H9 (cell line): ENCODE measurements at regions not wholly inside any gene's neighbourhood (a gene's known extent, or its start where the extent isn't known, plus 50 kb on each side); places are given as distances from the start of the nearest gene placed in this dataset.

ENCODE experiments used
- DNase-seq: peaks from one replicate; pipeline ENCODE4 v3.0.0-alpha.2; 2017
- H2AFZ ChIP-seq: one replicate; pipeline ENCODE4 v1.6.1; 2013; ENCODE audit warnings: mild to moderate bottlenecking, low read length, control low read depth, moderate library complexity
- H2AK5ac ChIP-seq: 2 replicates; pipeline ENCODE4 v1.6.1; 2013; ENCODE audit warnings: low read length, control low read depth, mixed read lengths; ENCODE audit not compliant: insufficient read length
- H2BK120ac ChIP-seq: one replicate; pipeline ENCODE4 v1.6.1; 2013; ENCODE audit warnings: low read depth, mild to moderate bottlenecking, low read length, control low read depth, inconsistent platforms; ENCODE audit not compliant: poor library complexity, severe bottlenecking
- H2BK12ac ChIP-seq: 2 replicates; pipeline ENCODE4 v1.6.1; 2013; ENCODE audit warnings: low read length, control low read depth, mixed read lengths, low read depth; ENCODE audit not compliant: insufficient read length
- H2BK15ac ChIP-seq: 2 replicates; pipeline ENCODE4 v1.6.1; 2013; ENCODE audit warnings: low read depth, low read length, control low read depth
- H2BK20ac ChIP-seq: one replicate; pipeline ENCODE4 v1.6.1; 2013; ENCODE audit warnings: low read depth, mild to moderate bottlenecking, low read length, control low read depth, inconsistent platforms; ENCODE audit not compliant: poor library complexity, severe bottlenecking
- H2BK5ac ChIP-seq: 2 replicates; pipeline ENCODE4 v1.6.1; 2013; ENCODE audit warnings: low read length, control low read depth, mixed read lengths; ENCODE audit not compliant: insufficient read length
- H3K14ac ChIP-seq: 2 replicates; pipeline ENCODE4 v1.6.1; 2013; ENCODE audit warnings: low read length, control low read depth; ENCODE audit not compliant: insufficient read depth
- H3K18ac ChIP-seq: 2 replicates; pipeline ENCODE4 v1.6.1; 2013; ENCODE audit warnings: low read depth, mild to moderate bottlenecking, mixed read lengths, low read length, control low read depth; ENCODE audit not compliant: insufficient read length
- H3K23ac ChIP-seq: 2 replicates; pipeline ENCODE4 v1.6.1; 2013; ENCODE audit warnings: low read length, control low read depth, mixed read lengths, low read depth; ENCODE audit not compliant: insufficient read length
- H3K23me2 ChIP-seq: 2 replicates; pipeline ENCODE4 v1.6.1; 2013; ENCODE audit warnings: low read depth, mild to moderate bottlenecking, mixed read lengths, low read length, control low read depth; ENCODE audit not compliant: insufficient read length, poor library complexity, severe bottlenecking
- H3K27ac ChIP-seq: 2 replicates; pipeline ENCODE4 v1.5.1; 2013; ENCODE audit warnings: low read length, control low read depth, mixed read lengths, low read depth; ENCODE audit not compliant: insufficient read length
- H3K27me3 ChIP-seq: 2 replicates; pipeline ENCODE4 v1.6.1; 2013; ENCODE audit warnings: low read length, control low read depth, inconsistent platforms; ENCODE audit not compliant: insufficient read depth
- H3K4ac ChIP-seq: 2 replicates; pipeline ENCODE4 v1.6.1; 2013; ENCODE audit warnings: low read depth, mild to moderate bottlenecking, control low read depth, inconsistent platforms, low read length, moderate library complexity
- H3K4me1 ChIP-seq: 2 replicates; pipeline ENCODE4 v1.6.1; 2013; ENCODE audit warnings: low read length, control low read depth, inconsistent platforms; ENCODE audit not compliant: insufficient read depth
- H3K4me2 ChIP-seq: 2 replicates; pipeline ENCODE4 v1.6.1; 2013; ENCODE audit warnings: low read length, control low read depth, mixed read lengths; ENCODE audit not compliant: insufficient read length, insufficient read depth
- H3K56ac ChIP-seq: 2 replicates; pipeline ENCODE4 v1.6.1; 2013; ENCODE audit warnings: low read depth, mild to moderate bottlenecking, mixed read lengths, low read length, control low read depth; ENCODE audit not compliant: insufficient read length
- H3K79me1 ChIP-seq: 2 replicates; pipeline ENCODE4 v1.6.1; 2013; ENCODE audit warnings: low read depth, mild to moderate bottlenecking, moderate library complexity, low read length, control low read depth, inconsistent platforms; ENCODE audit not compliant: insufficient read depth, poor library complexity, severe bottlenecking
- H3K79me2 ChIP-seq: 2 replicates; pipeline ENCODE4 v1.6.1; 2013; ENCODE audit warnings: low read length, control low read depth, inconsistent platforms; ENCODE audit not compliant: insufficient read depth
- H3K9ac ChIP-seq: 2 replicates; pipeline ENCODE4 v1.6.1; 2013; ENCODE audit warnings: low read length, control low read depth, mixed read lengths; ENCODE audit not compliant: insufficient read length; ENCODE audit errors: extremely low read depth
- H3K9me3 ChIP-seq: one replicate; pipeline ENCODE4 v1.6.1; 2013; ENCODE audit warnings: low read depth, low read length, inconsistent platforms; ENCODE audit not compliant: control insufficient read depth
- H3T11ph ChIP-seq: one replicate; pipeline ENCODE4 v1.6.1; 2013; ENCODE audit warnings: mild to moderate bottlenecking, low read length, control low read depth, inconsistent platforms
- H4K20me1 ChIP-seq: one replicate; pipeline ENCODE4 v1.6.1; 2013; ENCODE audit not compliant: control insufficient read depth, insufficient read length, insufficient read depth
- H4K5ac ChIP-seq: 2 replicates; pipeline ENCODE4 v1.6.1; 2013; ENCODE audit warnings: low read depth, mild to moderate bottlenecking, mixed read lengths, low read length, control low read depth; ENCODE audit not compliant: insufficient read length
- H4K8ac ChIP-seq: replicated peaks from 2 replicates; pipeline ENCODE4 v1.6.1; 2013; ENCODE audit warnings: low read length, control low read depth, mixed read lengths, low read depth; ENCODE audit not compliant: insufficient read length
- H4K91ac ChIP-seq: 2 replicates; pipeline ENCODE4 v1.6.1; 2013; ENCODE audit warnings: low read depth, mild to moderate bottlenecking, moderate library complexity, mixed read lengths, low read length, control low read depth; ENCODE audit not compliant: insufficient read length
- H3K27ac Mint-ChIP-seq, 3 experiments: 2 replicates in 2 of 3; 3 replicates in 1 of 3; pipeline ENCODE4 v1.8.0; 2020 to 2021; ENCODE audit warnings: mixed read lengths in 3 of 3, mild to moderate bottlenecking in 1 of 3, moderate library complexity in 1 of 3
- H3K27me3 Mint-ChIP-seq: 2 replicates; pipeline ENCODE4 v1.8.0; 2021; ENCODE audit warnings: low read depth, mild to moderate bottlenecking, moderate library complexity, mixed read lengths
- H3K36me3 Mint-ChIP-seq, 3 experiments: 2 replicates in 2 of 3; 3 replicates in 1 of 3; pipeline ENCODE4 v1.8.0; 2020 to 2021; ENCODE audit warnings: low read depth in 3 of 3, mixed read lengths in 3 of 3; ENCODE audit not compliant: insufficient read depth in 1 of 3
- H3K4me1 Mint-ChIP-seq, 2 experiments: 2 replicates each; pipeline ENCODE4 v1.8.0; 2020; ENCODE audit warnings: mixed read lengths in 2 of 2
- H3K4me3 Mint-ChIP-seq, 2 experiments: 2 replicates in 1 of 2; 3 replicates in 1 of 2; pipeline ENCODE4 v1.8.0; 2020 to 2021; ENCODE audit warnings: mild to moderate bottlenecking in 2 of 2, mixed read lengths in 2 of 2, moderate library complexity in 1 of 2
- H3K9me3 Mint-ChIP-seq, 2 experiments: 2 replicates in 1 of 2; 3 replicates in 1 of 2; pipeline ENCODE4 v1.8.0; 2020; ENCODE audit warnings: mild to moderate bottlenecking in 2 of 2, mixed read lengths in 2 of 2, moderate library complexity in 1 of 2
- WGBS: extraction: QIAGEN DNeasy Blood & Tissue Kit; methylation state at CpG from one replicate; pipeline ENCODE4 v1.1.7; 2013; ENCODE audit warnings: missing lambda C conversion rate, low lambda C conversion rate, mixed read lengths; ENCODE audit not compliant: insufficient read length; ENCODE audit errors: extremely low coverage; 5-methylcytosine and 5-hydroxymethylcytosine counted together
- TF ChIP-seq, protein P1 (sequence below): fragments of 200-600 bp; sonication (generic); conservative IDR thresholded peaks from 3 replicates; pipeline ENCODE4 v1.8.0; 2021; ENCODE audit warnings: antibody characterized with exemption, mild to moderate bottlenecking

DNA sequence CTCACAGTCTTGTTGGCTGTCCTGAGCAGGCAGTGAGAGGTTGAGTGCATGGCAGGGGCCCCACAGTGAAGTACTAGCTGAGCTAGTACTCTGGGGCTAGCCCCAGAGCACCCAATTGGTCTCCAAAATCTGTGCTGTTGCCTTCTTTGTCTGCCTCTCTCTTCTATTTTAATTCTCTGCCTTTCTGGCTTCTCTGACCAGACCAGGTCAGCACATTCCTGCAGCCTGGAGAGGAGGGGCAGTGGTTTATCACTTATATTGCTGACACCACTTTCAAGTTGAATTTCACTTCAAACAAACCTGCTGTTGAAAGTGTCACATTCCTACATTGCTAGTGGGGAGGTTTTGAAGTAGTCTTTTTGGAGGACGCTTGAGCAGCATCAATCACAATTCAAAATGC, 628.7 kb downstream of the PTPRU start:
- H3K79me1 ChIP-seq = no peaks in the 10 kb centered on the region
- H3K27ac ChIP-seq = no peak overlapping the region
- no peak overlapping the region for H2BK12ac ChIP-seq
- no peak overlapping the region for H3K23ac ChIP-seq
- no peak for DNase-seq
- H3K27me3 ChIP-seq = no peaks in the 10 kb centered on the region
- H2AK5ac ChIP-seq = no peak overlapping the region
- H3K18ac ChIP-seq = no peak overlapping the region
- no peak overlapping the region for H2BK20ac ChIP-seq
- H4K8ac ChIP-seq = no peak overlapping the region
- H3K4me1 Mint-ChIP-seq = peaks cover 13 to 15% of the 10 kb centered on the region in 2 experiments
- no peaks in the 10 kb centered on the region for H3K23me2 ChIP-seq
- H3T11ph ChIP-seq = no peak overlapping the region
- no peaks in the 10 kb centered on the region for H3K79me2 ChIP-seq
- no peak overlapping the region for H4K91ac ChIP-seq
- H3K9me3 Mint-ChIP-seq = peaks cover 24 to 25% of the 10 kb centered on the region in 2 experiments
- peaks cover 7% of the 10 kb centered on the region for H3K27me3 Mint-ChIP-seq
- H3K36me3 Mint-ChIP-seq = peaks cover 7 to 20% (median 9%) of the 10 kb centered on the region in 3 experiments
- no peak overlapping the region for H4K5ac ChIP-seq
- H2AFZ ChIP-seq = no peak overlapping the region
- no peaks in the 10 kb centered on the region for H3K4me1 ChIP-seq
- WGBS = no CpG with 5 or more reads among the region's 1 CpG
- H3K14ac ChIP-seq = no peak overlapping the region
- TF ChIP-seq, protein P1, sequence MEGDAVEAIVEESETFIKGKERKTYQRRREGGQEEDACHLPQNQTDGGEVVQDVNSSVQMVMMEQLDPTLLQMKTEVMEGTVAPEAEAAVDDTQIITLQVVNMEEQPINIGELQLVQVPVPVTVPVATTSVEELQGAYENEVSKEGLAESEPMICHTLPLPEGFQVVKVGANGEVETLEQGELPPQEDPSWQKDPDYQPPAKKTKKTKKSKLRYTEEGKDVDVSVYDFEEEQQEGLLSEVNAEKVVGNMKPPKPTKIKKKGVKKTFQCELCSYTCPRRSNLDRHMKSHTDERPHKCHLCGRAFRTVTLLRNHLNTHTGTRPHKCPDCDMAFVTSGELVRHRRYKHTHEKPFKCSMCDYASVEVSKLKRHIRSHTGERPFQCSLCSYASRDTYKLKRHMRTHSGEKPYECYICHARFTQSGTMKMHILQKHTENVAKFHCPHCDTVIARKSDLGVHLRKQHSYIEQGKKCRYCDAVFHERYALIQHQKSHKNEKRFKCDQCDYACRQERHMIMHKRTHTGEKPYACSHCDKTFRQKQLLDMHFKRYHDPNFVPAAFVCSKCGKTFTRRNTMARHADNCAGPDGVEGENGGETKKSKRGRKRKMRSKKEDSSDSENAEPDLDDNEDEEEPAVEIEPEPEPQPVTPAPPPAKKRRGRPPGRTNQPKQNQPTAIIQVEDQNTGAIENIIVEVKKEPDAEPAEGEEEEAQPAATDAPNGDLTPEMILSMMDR = no peak
- H3K27ac Mint-ChIP-seq = no peak overlapping the region
- H3K4me2 ChIP-seq = no peak overlapping the region
- no peak overlapping the region for H3K56ac ChIP-seq
- no peak overlapping the region for H2BK120ac ChIP-seq
- no peak overlapping the region for H3K4ac ChIP-seq
- no peaks in the 10 kb centered on the region for H4K20me1 ChIP-seq
- no peak overlapping the region for H3K4me3 Mint-ChIP-seq
- H2BK15ac ChIP-seq = no peak overlapping the region
- no peak overlapping the region for H3K9ac ChIP-seq
- H2BK5ac ChIP-seq = no peak overlapping the region
- H3K9me3 ChIP-seq = peaks cover 13% of the 10 kb centered on the region
